ENCODE measurements at regions not wholly inside any gene's neighbourhood (a gene's known extent, or its start where the extent isn't known, plus 50 kb on each side); places are given as distances from the start of the nearest gene placed in this dataset.

- no peaks in the 10 kb centered on the region for H3K27me3 ChIP-seq (replicated peaks; ENCODE audit: control insufficient read depth, insufficient read depth, low read length)
- BruUV-seq (replicated peaks): no TSS peak
- ChIA-PET CTCF (no interaction called here), POLR2A (no interaction called here)
- no peaks in the 10 kb centered on the region for H3K27me3 Mint-ChIP-seq (ENCODE audit: insufficient read depth, unreplicated experiment)
- DNase-seq: no peak
- no peaks in the 10 kb centered on the region for H3K9me3 ChIP-seq
- no peak overlapping the region for H3K4me3 ChIP-seq (ENCODE audit: low read depth, low read length)
- H3K4me1 Mint-ChIP-seq (ENCODE audit: low read depth, unreplicated experiment): no peaks in the 10 kb centered on the region
- no peaks in the 10 kb centered on the region for H3K36me3 Mint-ChIP-seq (ENCODE audit: insufficient read depth, unreplicated experiment)
- H3K9me3 Mint-ChIP-seq (ENCODE audit: unreplicated experiment): no peaks in the 10 kb centered on the region
- no peak for TF ChIP-seq CTCF (IDR thresholded peaks at IDR 0.05; ENCODE audit: insufficient read depth in 1 of 2, low read depth in 1 of 2, low read length in 1 of 2, severe bottlenecking in 1 of 2, unreplicated experiment in 1 of 2)
- no peak overlapping the region for H3K4me3 Mint-ChIP-seq (ENCODE audit: unreplicated experiment)
- H3K4me1 ChIP-seq: 0 out of 2 replicates have a peak, but pooled peaks cover 5% of the 10 kb centered on the region
- H3K36me3 ChIP-seq (ENCODE audit: control insufficient read depth, insufficient read depth, low read length): no peaks in the 10 kb centered on the region
- intact Hi-C loops (cut with micrococcal nuclease; ENCODE audit: unreplicated experiment): no loop called here
- H3K27ac Mint-ChIP-seq (ENCODE audit: unreplicated experiment): no peak overlapping the region
Observed at GRCh38 chr3:159168788-159169187, 366.9 kb downstream of the MFSD1 start.

- no peak for DNase-seq
- CTCF ChIA-PET: no interaction called here
- H3K4me1 Mint-ChIP-seq (ENCODE audit: low read depth, unreplicated experiment): no peaks in the 10 kb centered on the region
Observed at GRCh38 chr3:159169828-159170227, 368.0 kb downstream of the MFSD1 start.

GRCh38 chr3:159170436-159171003 lies 368.7 kb downstream of the MFSD1 start:
- Mint-ChIP-seq H3K27ac (ENCODE audit: unreplicated experiment) (no peak overlapping the region), H3K4me1 (ENCODE audit: low read depth, unreplicated experiment) (no peaks in the 10 kb centered on the region), H3K36me3 (ENCODE audit: insufficient read depth, unreplicated experiment) (no peaks in the 10 kb centered on the region), H3K4me3 (ENCODE audit: unreplicated experiment) (no peak overlapping the region), H3K9me3 (ENCODE audit: unreplicated experiment) (no peaks in the 10 kb centered on the region), H3K27me3 (ENCODE audit: insufficient read depth, unreplicated experiment) (no peaks in the 10 kb centered on the region)
- ChIA-PET POLR2A (no interaction called here), CTCF (interaction anchor here (0.6 kb wide), 1 partner anchor 638 kb away, joined by 3 read pairs; no protein-coding TSS in a partner anchor)
- Histone ChIP-seq H3K36me3 (ENCODE audit: control insufficient read depth, insufficient read depth, low read length) (no peaks in the 10 kb centered on the region), H3K4me3 (ENCODE audit: low read depth, low read length) (no peak overlapping the region), H3K4me1 (0 out of 2 replicates have a peak, but pooled peaks cover 5% of the 10 kb centered on the region), H3K27me3 (replicated peaks; ENCODE audit: control insufficient read depth, insufficient read depth, low read length) (no peaks in the 10 kb centered on the region), H3K9me3 (no peaks in the 10 kb centered on the region)
- TF ChIP-seq CTCF (IDR thresholded peaks at IDR 0.05; ENCODE audit: insufficient read depth in 1 of 2, low read depth in 1 of 2, low read length in 1 of 2, severe bottlenecking in 1 of 2, unreplicated experiment in 1 of 2): no peak
- DNase-seq: no peak
- intact Hi-C loops (cut with micrococcal nuclease; ENCODE audit: unreplicated experiment): no loop called here
- no TSS peak for BruUV-seq (replicated peaks)

More at GRCh38 chr3:159169828-159170227, 368.0 kb downstream of the MFSD1 start:
- no peaks in the 10 kb centered on the region for H3K36me3 ChIP-seq (ENCODE audit: control insufficient read depth, insufficient read depth, low read length)
- no peak overlapping the region for H3K27ac Mint-ChIP-seq (ENCODE audit: unreplicated experiment)
- 0 out of 2 replicates have a peak, but pooled peaks cover 5% of the 10 kb centered on the region for H3K4me1 ChIP-seq
- no peaks in the 10 kb centered on the region for H3K9me3 Mint-ChIP-seq (ENCODE audit: unreplicated experiment)
- no TSS peak for BruUV-seq (replicated peaks)
- POLR2A ChIA-PET: no interaction called here
- intact Hi-C loops (cut with micrococcal nuclease; ENCODE audit: unreplicated experiment): no loop called here
- H3K4me3 Mint-ChIP-seq (ENCODE audit: unreplicated experiment): no peak overlapping the region
- no peaks in the 10 kb centered on the region for H3K27me3 Mint-ChIP-seq (ENCODE audit: insufficient read depth, unreplicated experiment)
- no peak for TF ChIP-seq CTCF (IDR thresholded peaks at IDR 0.05; ENCODE audit: insufficient read depth in 1 of 2, low read depth in 1 of 2, low read length in 1 of 2, severe bottlenecking in 1 of 2, unreplicated experiment in 1 of 2)
- no peaks in the 10 kb centered on the region for H3K27me3 ChIP-seq (replicated peaks; ENCODE audit: control insufficient read depth, insufficient read depth, low read length)
- no peaks in the 10 kb centered on the region for H3K9me3 ChIP-seq
- H3K36me3 Mint-ChIP-seq (ENCODE audit: insufficient read depth, unreplicated experiment): no peaks in the 10 kb centered on the region
- H3K4me3 ChIP-seq (ENCODE audit: low read depth, low read length): no peak overlapping the region
